ENCODE measurements at regions not wholly inside any gene's neighbourhood (a gene's known extent, or its start where the extent isn't known, plus 50 kb on each side); places are given as distances from the start of the nearest gene placed in this dataset.

- no peaks in the 10 kb centered on the region for H3K4me1 Mint-ChIP-seq (ENCODE audit: low read depth, unreplicated experiment)
- no peaks in the 10 kb centered on the region for H3K9me3 Mint-ChIP-seq (ENCODE audit: unreplicated experiment)
- no peak for TF ChIP-seq CTCF (IDR thresholded peaks at IDR 0.05; ENCODE audit: partially characterized antibody, unreplicated experiment)
- H3K4me3 Mint-ChIP-seq (ENCODE audit: unreplicated experiment) = no peak overlapping the region
- no peak for DNase-seq
- H3K27me3 Mint-ChIP-seq (ENCODE audit: unreplicated experiment) = no peaks in the 10 kb centered on the region
- no peaks in the 10 kb centered on the region for H3K36me3 Mint-ChIP-seq (ENCODE audit: unreplicated experiment)
- H3K27ac Mint-ChIP-seq (ENCODE audit: unreplicated experiment) = no peak overlapping the region
Measured at GRCh38 chr10:21057436-21057835, 160.3 kb upstream of the NEBL start.

DNA sequence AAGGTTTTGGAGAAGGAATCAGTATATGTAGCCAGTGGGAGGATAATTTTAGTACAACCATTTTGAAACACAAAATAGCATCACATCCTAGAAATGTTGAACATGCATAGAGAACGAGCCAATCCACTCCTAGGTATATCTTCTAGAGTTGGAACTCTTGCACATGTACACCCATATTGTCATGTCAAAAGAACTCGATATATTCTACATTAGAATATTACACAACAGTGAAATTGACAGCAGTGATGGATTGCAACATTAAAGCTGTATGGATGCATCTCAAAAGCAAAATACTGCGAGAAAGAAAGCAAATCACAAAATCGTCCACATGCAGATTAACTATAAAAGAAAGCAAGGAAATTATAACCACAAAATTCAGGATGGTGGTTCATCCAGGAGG lies 159.3 kb upstream of the NEBL start:
- TF ChIP-seq CTCF (IDR thresholded peaks at IDR 0.05; ENCODE audit: partially characterized antibody, unreplicated experiment) = no peak
- H3K36me3 Mint-ChIP-seq (ENCODE audit: unreplicated experiment) = no peaks in the 10 kb centered on the region
- H3K27ac Mint-ChIP-seq (ENCODE audit: unreplicated experiment) = no peak overlapping the region
- no peak for DNase-seq
- no peaks in the 10 kb centered on the region for H3K4me1 Mint-ChIP-seq (ENCODE audit: low read depth, unreplicated experiment)
- no peak overlapping the region for H3K4me3 Mint-ChIP-seq (ENCODE audit: unreplicated experiment)
- H3K9me3 Mint-ChIP-seq (ENCODE audit: unreplicated experiment) = peaks cover 1% of the 10 kb centered on the region
- H3K27me3 Mint-ChIP-seq (ENCODE audit: unreplicated experiment) = no peaks in the 10 kb centered on the region

DNA sequence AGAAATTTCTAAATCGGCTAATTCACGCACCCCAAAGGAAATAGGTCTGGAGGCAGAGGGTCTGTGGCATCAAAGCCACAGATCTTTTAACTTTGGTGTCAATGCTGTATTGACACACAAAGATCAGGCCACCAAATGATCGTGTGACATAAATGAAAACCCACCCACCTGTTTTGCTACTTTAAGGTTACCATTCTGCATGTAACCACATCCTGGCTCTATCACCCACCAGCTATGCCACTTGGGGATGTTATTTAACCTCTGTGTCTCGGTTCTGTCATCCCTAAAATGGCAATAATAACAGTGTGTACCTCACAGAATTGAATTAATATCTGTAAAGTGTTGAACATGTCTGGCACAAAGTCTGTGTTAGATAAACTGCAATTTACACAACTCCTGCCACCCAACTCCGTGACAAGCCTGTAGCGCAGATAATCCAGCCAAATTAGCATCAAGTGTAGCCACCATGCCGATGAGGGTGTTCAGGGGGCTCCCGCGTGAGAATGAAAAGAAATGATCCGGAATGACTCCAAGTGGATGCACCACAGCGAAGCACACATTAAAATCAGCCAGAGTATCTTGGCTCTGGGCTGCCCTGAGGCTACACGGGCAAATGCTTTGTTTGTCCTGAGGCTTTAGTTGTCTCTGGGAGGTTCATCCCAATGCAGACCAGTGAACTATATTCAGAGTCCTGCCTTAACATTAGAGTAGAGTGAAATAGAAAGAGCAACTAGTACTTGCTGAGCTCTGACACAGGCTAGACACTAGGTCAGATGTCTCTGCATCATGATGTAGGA lies 158.4 kb upstream of the NEBL start:
- H3K27ac Mint-ChIP-seq (ENCODE audit: unreplicated experiment) = no peak overlapping the region
- H3K9me3 Mint-ChIP-seq (ENCODE audit: unreplicated experiment) = peaks cover 1% of the 10 kb centered on the region
- no peak for TF ChIP-seq CTCF (IDR thresholded peaks at IDR 0.05; ENCODE audit: partially characterized antibody, unreplicated experiment)
- no peaks in the 10 kb centered on the region for H3K27me3 Mint-ChIP-seq (ENCODE audit: unreplicated experiment)
- H3K4me3 Mint-ChIP-seq (ENCODE audit: unreplicated experiment) = no peak overlapping the region
- H3K36me3 Mint-ChIP-seq (ENCODE audit: unreplicated experiment) = no peaks in the 10 kb centered on the region
- no peak for DNase-seq
- H3K4me1 Mint-ChIP-seq (ENCODE audit: low read depth, unreplicated experiment) = no peaks in the 10 kb centered on the region

GRCh38 chr10:21053953-21054690 lies 157.0 kb upstream of the NEBL start:
- no peaks in the 10 kb centered on the region for H3K4me1 Mint-ChIP-seq (ENCODE audit: low read depth, unreplicated experiment)
- TF ChIP-seq CTCF (IDR thresholded peaks at IDR 0.05; ENCODE audit: partially characterized antibody, unreplicated experiment) = no peak
- no peak overlapping the region for H3K4me3 Mint-ChIP-seq (ENCODE audit: unreplicated experiment)
- no peaks in the 10 kb centered on the region for H3K27me3 Mint-ChIP-seq (ENCODE audit: unreplicated experiment)
- no peak for DNase-seq
- H3K9me3 Mint-ChIP-seq (ENCODE audit: unreplicated experiment) = peaks cover 1% of the 10 kb centered on the region
- no peak overlapping the region for H3K27ac Mint-ChIP-seq (ENCODE audit: unreplicated experiment)
- H3K36me3 Mint-ChIP-seq (ENCODE audit: unreplicated experiment) = no peaks in the 10 kb centered on the region

GRCh38 chr10:21052709-21053104 lies 155.6 kb upstream of the NEBL start:
- Mint-ChIP-seq H3K36me3 (ENCODE audit: unreplicated experiment) (no peaks in the 10 kb centered on the region), H3K9me3 (ENCODE audit: unreplicated experiment) (peaks cover 1% of the 10 kb centered on the region), H3K27ac (ENCODE audit: unreplicated experiment) (no peak overlapping the region), H3K27me3 (ENCODE audit: unreplicated experiment) (no peaks in the 10 kb centered on the region), H3K4me1 (ENCODE audit: low read depth, unreplicated experiment) (no peaks in the 10 kb centered on the region), H3K4me3 (ENCODE audit: unreplicated experiment) (no peak overlapping the region)
- TF ChIP-seq CTCF (IDR thresholded peaks at IDR 0.05; ENCODE audit: partially characterized antibody, unreplicated experiment) = no peak
- no peak for DNase-seq
